ENCODE measurements at regions not wholly inside any gene's neighbourhood (a gene's known extent, or its start where the extent isn't known, plus 50 kb on each side); places are given as distances from the start of the nearest gene placed in this dataset.

GRCh38 chr1:182293119-182293589 lies 98.4 kb downstream of the GLUL start:
- TF ChIP-seq, protein P1, sequence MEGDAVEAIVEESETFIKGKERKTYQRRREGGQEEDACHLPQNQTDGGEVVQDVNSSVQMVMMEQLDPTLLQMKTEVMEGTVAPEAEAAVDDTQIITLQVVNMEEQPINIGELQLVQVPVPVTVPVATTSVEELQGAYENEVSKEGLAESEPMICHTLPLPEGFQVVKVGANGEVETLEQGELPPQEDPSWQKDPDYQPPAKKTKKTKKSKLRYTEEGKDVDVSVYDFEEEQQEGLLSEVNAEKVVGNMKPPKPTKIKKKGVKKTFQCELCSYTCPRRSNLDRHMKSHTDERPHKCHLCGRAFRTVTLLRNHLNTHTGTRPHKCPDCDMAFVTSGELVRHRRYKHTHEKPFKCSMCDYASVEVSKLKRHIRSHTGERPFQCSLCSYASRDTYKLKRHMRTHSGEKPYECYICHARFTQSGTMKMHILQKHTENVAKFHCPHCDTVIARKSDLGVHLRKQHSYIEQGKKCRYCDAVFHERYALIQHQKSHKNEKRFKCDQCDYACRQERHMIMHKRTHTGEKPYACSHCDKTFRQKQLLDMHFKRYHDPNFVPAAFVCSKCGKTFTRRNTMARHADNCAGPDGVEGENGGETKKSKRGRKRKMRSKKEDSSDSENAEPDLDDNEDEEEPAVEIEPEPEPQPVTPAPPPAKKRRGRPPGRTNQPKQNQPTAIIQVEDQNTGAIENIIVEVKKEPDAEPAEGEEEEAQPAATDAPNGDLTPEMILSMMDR (IDR thresholded peaks at IDR 0.05) = no peak
- TF ChIP-seq POLR2A (IDR thresholded peaks at IDR 0.05) = no peak

All from lower leg skin (tissue), 3 donors.